ACHN (cell line): ENCODE measurements at regions not wholly inside any gene's neighbourhood (a gene's known extent, or its start where the extent isn't known, plus 50 kb on each side); places are given as distances from the start of the nearest gene placed in this dataset.

Source experiments
- DNase-seq: peaks from one replicate; pipeline ENCODE4 v3.0.0-alpha.2; 2015
- in situ Hi-C: cut with HindIII; loops from 2 replicates; pipeline ENCODE4 v1.10.0; 2017; ENCODE audit warnings: low sequenced_read_pairs, low pct_ligation_motif_present, low pct_unique_long_range_greater_than_20kb

DNA sequence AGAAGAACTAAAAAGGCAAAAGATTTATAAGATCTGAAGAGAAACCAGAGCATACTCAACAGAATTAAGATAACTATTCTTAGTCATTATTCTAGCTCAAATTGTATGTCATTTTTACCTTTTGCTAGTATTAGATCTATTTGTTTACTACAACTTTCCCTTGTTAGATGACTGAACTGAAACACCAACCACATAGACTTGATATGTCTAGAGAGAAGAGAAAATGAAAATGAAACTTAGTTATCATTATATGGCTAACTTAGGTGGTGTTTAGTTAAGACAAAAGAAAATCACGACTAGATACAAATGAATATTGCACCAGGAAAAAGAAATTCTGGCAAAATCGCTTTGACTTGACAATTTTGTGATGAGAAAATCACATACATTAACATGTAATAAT is 690.8 kb downstream of the PCDH18 start:
- in situ Hi-C loops = no loop called here
- no peak for DNase-seq

DNA sequence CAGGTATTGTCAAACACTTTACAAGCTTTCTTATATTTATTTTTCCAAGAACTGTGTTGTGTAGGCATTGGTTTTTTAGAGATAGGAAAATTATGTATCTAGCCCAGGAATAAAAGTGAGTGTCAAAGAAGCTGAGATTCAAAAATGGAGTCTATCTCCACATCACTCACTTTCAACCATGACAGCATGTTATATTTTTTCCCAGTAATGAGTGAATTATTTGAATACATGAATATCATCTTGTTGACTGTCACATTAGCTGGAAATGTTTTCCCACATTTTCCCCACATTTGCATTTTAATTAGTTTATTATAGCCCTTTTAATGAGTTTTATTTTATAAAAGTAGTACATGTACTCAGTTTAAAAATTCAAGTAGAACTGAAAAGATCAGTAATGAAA is 693.7 kb downstream of the PCDH18 start:
- in situ Hi-C loops = no loop called here
- DNase-seq = no peak

DNA sequence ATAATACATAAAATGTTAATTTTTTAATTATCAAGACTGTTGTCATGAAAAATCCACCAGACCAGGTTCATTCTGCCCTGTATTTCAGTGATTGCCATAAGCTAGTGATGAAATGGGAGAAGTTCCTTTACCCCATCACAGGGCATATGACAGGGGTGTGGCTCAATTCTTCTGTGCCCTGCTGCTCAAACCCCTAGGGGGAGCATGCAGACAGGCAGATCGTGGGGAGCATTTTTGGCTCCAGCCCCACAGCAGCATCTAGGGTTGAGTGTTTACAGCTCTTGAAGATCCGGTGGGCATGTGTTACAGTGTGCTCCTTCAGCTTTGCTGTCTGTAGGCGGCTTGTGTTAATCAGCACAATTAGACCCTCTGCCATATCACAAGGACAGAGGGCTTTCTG is 700.7 kb downstream of the PCDH18 start:
- in situ Hi-C loops = no loop called here
- DNase-seq = no peak

DNA sequence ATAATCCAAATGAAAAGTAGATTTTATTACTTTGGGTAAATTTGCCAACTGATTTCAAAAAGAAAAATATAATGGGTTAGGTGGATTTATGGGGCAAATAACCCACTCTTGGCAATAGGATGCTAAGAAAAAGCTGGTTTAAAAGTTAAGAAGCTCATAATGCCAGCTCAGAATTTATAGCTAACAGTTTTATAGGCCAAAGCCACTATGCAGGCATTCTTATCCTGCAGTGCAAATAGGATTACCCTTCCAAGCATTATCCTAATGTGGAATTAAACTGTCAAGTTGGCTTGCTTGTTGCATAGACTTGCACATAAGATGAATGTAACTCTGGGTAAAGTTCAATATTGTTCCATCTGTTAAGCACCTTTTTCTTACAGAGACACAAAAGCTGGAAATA is 703.0 kb downstream of the PCDH18 start:
- in situ Hi-C loops = no loop called here

DNA sequence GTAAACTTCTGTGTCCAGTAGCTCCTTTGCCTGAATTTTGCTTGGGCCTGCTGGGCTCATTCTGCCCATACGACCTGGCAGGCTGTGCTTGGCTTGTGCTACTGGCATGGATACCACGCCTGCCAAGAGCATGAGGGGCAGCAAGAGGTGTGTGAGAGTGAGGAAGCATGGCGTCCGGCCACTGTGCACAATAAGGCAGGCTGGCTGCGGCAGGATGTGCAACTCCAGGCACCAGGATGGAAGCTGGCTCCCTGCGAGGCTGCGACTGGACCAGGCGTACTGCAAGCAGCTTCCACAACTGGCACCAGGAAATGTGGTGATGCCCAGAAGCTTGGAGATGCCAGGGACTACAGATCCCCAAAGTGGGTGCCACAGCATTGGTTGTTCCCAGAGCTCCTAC is 709.3 kb downstream of the PCDH18 start:
- DNase-seq = no peak
- in situ Hi-C loops = no loop called here

More for the DNA sequence above, 703.0 kb downstream of the PCDH18 start:
- no peak for DNase-seq

DNA sequence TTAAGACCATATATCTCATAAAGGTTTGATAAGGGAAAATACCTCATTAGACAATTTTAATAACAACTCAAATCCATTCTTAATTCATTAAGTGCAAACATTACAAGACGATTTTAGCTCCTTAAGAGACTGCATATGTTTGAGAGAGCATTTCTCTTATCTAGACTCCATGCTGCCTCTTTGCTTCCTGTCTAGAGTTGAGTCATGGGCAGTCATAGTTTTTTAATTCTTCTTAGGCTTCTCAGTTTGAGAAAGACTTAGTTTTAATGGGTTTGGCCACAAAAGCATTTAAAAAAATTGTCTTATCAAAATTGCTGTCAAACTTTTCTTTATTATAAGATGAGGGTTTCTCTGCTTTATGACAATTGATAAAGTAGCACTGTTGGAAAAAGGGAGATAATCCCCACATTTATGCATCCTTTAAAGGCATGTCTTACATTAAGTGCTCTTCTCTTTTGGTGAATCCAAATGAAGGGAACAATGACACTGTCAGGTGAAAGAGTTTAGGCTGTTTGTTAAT is 713.4 kb downstream of the PCDH18 start:
- in situ Hi-C loops = no loop called here
- DNase-seq = no peak

DNA sequence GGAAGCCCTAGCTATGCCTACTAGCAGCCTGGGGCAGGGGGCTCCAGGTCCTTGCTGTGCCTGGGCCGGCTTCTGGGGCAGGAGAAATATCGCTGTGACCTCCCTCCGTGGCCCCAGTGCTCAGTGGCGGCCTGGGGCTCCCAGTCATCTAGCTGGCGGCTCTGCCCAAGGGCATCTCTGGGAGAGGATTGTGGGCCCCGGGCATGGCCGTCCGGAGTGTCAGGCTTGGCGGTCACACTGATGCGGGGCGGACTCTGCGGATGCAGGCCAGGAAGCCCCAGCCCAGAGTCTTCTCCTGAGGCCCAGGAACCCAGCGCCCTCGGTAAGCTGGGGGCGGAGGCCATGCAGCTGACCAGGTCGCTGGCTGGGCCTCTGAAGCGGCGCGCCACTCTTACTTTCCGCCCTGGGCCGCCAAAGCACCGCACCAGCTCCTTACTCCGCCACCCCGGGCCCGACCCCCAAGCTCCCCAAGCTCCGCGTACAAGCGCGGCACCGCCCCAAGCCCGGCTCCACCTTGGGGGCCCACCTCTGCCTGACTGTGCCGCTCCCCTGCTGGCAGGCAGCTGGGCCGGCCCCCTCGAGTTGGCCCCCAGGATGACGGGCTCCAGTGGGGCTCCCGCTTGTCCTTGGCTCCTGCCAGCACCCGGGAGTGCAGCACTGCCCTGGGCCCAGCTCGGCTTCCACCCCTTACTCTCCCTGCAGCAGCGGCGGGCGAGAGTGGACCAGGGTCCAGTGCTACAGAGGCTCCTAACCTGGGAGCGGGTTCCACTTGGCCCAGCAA is 720.0 kb downstream of the PCDH18 start:
- no peak for DNase-seq
- in situ Hi-C loops = no loop called here

DNA sequence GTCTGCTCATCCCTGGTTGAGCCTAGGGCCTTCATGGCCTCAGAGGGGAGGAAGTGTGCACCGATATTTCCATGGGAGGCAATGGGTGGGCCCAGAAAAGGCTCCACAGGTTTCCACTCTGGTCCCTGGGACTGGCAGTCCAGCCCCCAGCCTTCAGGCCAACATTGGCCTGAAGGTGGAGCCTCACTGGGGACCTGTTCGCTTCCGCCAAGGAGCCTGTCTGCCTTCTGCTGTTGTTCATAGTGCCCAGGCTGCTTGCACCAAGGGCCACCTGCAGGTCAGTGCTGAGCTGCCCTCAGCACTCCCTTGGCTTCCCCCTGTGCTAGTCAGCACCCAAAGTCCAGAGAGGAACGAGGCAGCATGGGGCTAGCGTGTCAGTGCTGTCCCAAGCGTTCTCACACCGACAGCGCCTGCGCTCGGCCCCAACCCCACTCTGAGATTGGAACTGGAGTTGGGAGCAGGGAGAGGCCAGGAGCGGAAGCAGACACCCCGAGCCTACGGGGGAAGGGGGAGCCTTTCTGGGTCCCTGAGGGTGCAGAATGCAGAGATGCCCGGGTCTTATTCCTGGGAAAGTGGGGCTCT is 720.7 kb downstream of the PCDH18 start:
- in situ Hi-C loops = no loop called here

DNA sequence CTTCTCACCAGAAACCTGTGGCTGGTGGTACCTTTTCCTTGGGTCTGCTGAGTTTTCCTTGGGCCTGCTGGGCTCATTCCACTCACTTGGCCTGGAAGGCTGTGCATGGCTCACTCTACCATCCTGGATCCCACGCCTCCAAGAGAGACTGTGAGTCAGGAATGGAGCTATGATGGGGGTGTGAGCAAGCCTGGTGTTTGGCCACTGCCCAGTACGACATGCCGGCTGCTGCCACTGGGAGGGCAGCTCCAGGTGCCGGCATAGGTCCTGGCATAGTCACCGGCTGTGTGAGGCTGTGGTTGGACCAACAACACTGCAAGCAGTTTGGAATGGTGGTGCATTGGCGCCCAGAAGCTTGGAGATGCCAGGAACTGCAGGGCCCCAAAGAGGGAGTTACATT is 721.7 kb downstream of the PCDH18 start:
- in situ Hi-C loops = no loop called here
- DNase-seq = no peak

More for the DNA sequence above, 720.7 kb downstream of the PCDH18 start:
- DNase-seq = no peak

DNA sequence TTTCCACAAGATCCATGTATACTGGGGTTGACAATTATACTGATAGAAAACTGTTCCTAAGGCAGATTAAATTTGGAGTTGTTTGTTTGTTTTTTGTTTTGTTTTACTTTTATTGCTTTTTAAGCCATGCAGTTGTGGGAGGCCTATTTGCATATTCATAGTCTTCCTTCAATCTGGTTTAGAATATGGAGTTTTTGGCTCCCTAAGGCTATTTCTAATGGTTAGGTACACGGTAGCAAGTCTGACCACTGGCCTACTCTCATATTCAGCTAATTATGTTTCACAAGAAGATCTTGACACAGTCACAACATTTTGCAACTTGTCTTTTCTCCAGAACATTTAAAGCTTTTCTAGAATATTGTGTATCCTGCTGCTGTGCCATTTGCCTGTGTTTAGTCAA is 725.5 kb downstream of the PCDH18 start:
- in situ Hi-C loops = no loop called here
- no peak for DNase-seq

DNA sequence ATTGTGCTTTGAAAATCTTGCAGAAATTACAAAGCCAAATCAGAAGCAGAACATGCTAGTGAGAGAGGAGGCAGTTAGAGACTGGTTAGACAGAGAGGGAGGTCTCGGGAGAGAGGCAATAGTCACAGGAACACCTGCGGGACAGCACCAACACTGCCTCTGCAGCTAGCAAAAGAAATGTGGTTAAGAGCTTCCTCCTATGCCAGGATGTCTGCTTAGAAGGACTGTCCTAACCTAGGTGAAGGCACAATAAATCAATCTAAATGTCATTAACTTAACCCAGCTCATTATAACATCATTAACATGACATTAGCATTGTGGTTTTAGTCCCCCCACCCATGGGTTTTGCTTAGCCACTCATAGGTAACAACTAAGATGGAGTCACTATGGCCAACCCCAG is 726.7 kb downstream of the PCDH18 start:
- in situ Hi-C loops = no loop called here
- no peak for DNase-seq

DNA sequence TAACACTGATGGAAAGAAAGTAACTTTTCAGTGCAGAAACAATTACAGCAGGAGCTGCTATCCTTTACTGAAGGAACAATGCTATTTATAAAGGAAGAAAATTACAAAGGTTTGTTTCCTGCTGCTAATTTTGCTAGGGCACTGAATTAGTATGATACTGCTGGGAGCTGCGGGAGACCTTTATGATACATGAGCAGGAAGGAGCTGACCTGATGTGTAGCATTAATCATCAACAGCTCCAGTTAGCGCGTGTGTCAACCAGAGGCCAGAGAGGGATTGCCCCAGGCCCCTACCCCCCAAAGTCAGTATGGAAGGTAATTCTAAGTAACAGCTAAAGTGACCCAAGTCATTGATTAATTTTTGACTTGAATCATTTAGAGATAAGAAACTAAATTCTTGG is 728.9 kb downstream of the PCDH18 start:
- in situ Hi-C loops = no loop called here
- DNase-seq = no peak

DNA sequence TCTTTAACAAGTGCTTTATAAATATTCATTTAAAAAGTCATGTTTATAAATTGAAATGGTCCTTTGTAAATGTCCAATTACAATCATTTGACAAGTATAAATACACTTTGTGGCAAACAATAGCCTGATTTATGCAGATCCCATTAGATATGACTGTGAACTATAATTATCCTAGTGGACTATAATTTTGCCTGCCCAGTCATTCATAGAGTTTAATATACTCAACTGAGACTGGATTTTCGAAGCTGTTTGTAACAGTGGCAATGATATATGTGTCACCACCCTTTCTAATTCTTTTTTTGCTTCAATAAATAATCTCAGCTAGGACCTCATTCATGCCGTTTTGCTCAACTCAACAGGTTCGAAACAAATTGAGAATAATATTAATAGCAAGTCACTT is 732.0 kb downstream of the PCDH18 start:
- in situ Hi-C loops = no loop called here
- no peak for DNase-seq

DNA sequence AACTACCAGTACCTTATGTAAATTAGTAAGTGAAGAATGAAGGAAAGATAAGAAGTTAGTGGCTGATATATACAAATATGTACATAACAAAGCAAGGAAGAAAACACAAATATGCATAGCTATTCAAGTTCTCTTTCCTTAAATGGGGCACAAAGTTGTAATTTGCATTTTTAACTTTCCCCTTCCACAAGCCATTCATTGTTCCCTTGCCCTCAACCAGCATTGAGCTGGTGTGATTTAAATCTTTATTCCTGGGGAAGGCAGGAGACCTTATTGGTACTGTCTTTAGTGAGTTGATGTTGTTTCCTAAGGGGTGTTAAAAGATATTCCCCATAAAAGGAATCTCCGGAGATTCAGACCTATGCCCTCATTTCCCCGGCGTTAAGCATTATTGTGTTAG is 735.3 kb downstream of the PCDH18 start:
- in situ Hi-C loops = no loop called here

DNA sequence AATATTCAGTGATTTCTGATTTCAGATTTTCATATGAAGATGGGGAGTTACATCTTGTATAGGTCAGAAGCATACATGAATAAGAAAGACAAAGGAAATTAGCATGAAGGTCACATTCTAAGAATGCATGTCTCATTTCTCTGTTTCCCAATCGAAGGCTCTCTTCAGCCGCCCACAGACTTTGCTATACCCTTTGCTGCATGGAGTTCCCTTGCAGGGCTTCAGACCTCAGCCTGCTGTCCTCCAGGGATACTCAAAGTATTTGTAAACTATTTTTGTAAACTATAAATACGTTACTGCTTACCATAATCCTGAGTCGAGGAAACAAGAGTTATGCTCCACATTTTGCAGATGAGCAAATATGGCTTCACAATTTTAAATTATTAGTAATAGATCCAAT is 738.4 kb downstream of the PCDH18 start:
- in situ Hi-C loops = no loop called here
- DNase-seq = no peak

More for the DNA sequence above, 735.3 kb downstream of the PCDH18 start:
- DNase-seq = no peak

DNA sequence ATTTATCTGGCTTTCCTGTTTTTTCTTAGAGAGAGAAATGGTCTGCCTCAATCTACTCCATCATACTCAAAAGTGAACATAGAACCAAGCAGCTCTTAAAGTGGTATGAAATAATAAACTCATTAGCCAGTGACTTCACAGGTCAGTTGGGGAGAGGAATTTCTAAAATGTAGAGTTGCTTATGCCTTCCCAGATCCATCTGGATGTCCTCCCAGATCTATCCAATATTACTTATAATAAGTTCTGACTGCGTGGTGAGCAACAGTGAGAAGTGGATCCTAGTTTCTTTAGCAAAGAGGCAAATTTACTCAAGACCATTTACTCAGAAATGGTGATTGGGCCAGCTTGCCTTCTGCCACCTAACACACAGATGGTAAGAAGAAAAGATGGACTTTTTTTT is 748.0 kb downstream of the PCDH18 start:
- in situ Hi-C loops = no loop called here
- DNase-seq = no peak

DNA sequence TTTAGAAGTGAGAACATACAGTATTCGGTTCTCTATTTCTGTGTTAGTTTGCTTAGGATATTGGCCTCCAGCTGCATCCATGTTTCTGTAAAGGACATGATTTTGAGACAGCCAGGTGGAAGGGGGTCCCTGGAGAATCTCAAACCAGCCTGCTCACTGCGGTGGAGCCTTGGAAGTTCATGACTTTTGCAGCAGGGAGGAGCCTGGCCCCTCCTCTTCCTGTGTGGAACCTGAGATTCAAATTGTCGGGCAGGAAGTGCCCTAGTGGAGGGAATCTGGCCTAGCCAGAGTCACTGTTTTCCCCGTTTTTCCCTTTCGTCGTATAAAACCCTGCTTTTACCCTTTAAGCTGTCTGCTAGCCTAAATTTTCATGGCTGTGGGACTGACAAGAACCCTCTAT is 762.6 kb downstream of the PCDH18 start:
- in situ Hi-C loops = no loop called here
- no peak for DNase-seq

DNA sequence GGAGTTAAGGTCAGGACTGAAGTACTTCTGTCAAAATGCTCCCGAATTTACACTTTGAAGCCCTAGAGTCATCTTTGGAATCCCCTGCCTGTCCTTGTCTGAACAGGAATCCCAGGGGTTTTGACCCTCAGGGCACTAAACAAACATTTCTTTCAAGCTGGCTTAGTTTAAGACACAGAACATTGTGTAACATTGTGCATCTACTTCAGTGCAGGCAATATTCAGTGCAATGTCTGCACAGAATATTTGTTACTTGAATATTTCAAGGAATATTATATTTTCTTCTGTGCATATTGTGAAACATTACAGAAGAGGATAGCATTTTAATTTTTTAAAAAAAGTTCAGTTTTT is 763.4 kb downstream of the PCDH18 start:
- in situ Hi-C loops = no loop called here
- no peak for DNase-seq

DNA sequence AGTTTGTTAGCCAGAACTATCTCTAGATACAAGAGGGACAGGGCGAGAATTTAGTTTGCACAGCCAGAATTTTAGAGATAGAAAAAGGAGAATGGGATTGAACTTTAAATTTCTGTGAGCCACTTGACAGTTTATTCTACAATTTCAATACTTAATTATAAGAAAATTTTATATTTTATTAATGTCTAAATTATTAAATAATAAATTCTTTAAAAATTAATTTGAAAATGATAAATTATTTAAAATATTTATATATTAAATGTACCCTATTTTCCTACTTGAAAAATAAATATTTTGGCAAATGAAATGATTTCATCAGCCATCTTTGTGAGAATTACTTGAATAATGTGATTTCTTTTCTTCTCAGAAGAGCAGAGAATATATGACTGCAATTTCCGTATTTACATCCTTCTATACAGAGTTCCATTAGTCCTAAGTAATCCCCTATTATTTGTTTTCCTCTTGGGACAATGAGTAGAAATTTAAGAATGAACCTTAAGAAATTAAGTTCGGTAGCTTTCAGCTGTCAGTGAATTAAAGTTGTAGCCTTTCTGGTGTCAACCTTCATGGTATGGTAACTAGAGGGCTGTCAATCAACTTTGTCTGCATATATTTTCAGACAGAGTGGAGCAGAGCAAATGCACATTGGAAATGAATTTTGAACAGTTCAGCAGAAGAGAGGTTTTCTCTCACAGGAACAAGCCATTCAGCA is 763.9 kb downstream of the PCDH18 start:
- in situ Hi-C loops = no loop called here
- DNase-seq = no peak

DNA sequence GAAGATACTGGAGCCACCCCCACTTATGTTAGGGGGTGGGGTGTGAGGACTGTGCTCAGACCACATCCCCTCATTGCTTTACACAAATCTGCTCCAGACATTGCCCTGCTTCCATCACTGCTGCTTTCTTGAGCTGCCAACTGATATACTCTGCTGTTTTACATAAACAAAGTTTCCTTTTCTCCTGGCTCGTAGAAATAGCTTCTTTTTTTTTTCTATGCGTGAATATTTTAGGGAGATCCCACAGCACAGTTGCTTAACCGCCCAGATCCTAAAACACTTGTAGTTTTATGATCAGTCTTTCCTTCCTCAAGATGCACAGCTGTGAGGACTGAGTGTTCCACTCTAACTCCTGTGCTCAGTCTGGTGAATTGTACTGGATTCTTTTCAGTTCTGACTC is 768.4 kb downstream of the PCDH18 start:
- no peak for DNase-seq
- in situ Hi-C loops = no loop called here
